Neural cell (in vitro differentiated cells): ENCODE measurements at regions not wholly inside any gene's neighbourhood (a gene's known extent, or its start where the extent isn't known, plus 50 kb on each side); places are given as distances from the start of the nearest gene placed in this dataset.

ENCODE experiments used
- H2AFZ ChIP-seq: fragments of 200-600, 300-800 bp; sonication (generic), shearing (Covaris generic); 2 replicates; pipeline ENCODE4 v1.6.0; 2014; ENCODE audit warnings: low read depth, mild to moderate bottlenecking, antibody characterized with exemption, low read length, moderate library complexity
- H3F3A ChIP-seq: fragments of 200-600 bp; shearing (Covaris generic); 2 replicates; pipeline ENCODE4 v1.6.1; 2016; ENCODE audit warnings: mild to moderate bottlenecking, moderate library complexity, mixed read lengths, antibody characterized with exemption, low read length; ENCODE audit not compliant: insufficient read depth, poor library complexity, severe bottlenecking
- H3K27ac ChIP-seq: fragments of 200-600, 300-800 bp; sonication (generic), shearing (Covaris generic); 2 replicates; pipeline ENCODE4 v1.5.1; 2014; ENCODE audit warnings: mild to moderate bottlenecking, low read length, moderate library complexity
- H3K27me3 ChIP-seq: fragments of 300-800, 200-600 bp; sonication (generic), shearing (Covaris generic); 2 replicates; pipeline ENCODE4 v1.6.0; 2014; ENCODE audit warnings: mild to moderate bottlenecking, low read depth, low read length, moderate library complexity; ENCODE audit not compliant: insufficient read depth
- H3K36me3 ChIP-seq: fragments of 300-800, 200-600 bp; sonication (generic), shearing (Covaris generic); 2 replicates; pipeline ENCODE4 v1.5.1; 2014; ENCODE audit warnings: mild to moderate bottlenecking, antibody characterized with exemption, low read length, moderate library complexity; ENCODE audit not compliant: insufficient read depth
- H3K4me2 ChIP-seq: fragments of 300-800, 200-600 bp; sonication (generic), shearing (Covaris generic); 2 replicates; pipeline ENCODE4 v1.6.0; 2014; ENCODE audit warnings: mild to moderate bottlenecking, low read length
- H3K4me3 ChIP-seq: fragments of 300-800, 200-600 bp; sonication (generic), shearing (Covaris generic); 2 replicates; pipeline ENCODE4 v1.5.1; 2014; ENCODE audit warnings: mild to moderate bottlenecking, low read length, moderate library complexity
- H3K79me2 ChIP-seq: fragments of 200-600 bp; shearing (Covaris generic); replicated peaks from 2 replicates; pipeline ENCODE4 v1.6.0; 2014; ENCODE audit warnings: mild to moderate bottlenecking, low read length, moderate library complexity; ENCODE audit not compliant: insufficient read depth
- H3K9ac ChIP-seq: fragments of 300-800, 200-600 bp; sonication (generic), shearing (Covaris generic); 2 replicates; pipeline ENCODE4 v1.6.1; 2016; ENCODE audit warnings: mild to moderate bottlenecking, low read length, mixed read lengths
- H3K9me2 ChIP-seq: fragments of 200-600 bp; shearing (Covaris generic); 2 replicates; pipeline ENCODE4 v1.6.1; 2016; ENCODE audit warnings: mild to moderate bottlenecking, low read length, mixed read lengths; ENCODE audit not compliant: insufficient read depth
- H3K9me3 ChIP-seq: fragments of 200-600, 300-800 bp; sonication (generic), shearing (Covaris generic); 2 replicates; pipeline ENCODE4 v1.6.1; 2016; ENCODE audit warnings: mild to moderate bottlenecking, mixed run types, low read length, moderate library complexity, mixed read lengths
- H4K20me1 ChIP-seq: fragments of 200-600 bp; shearing (Covaris generic); 2 replicates; pipeline ENCODE4 v1.6.1; 2016; ENCODE audit warnings: mild to moderate bottlenecking, mixed run types; ENCODE audit not compliant: insufficient read depth
- CTCF ChIP-seq: fragments of 450-650 bp; IDR thresholded peaks from 2 replicates; pipeline ENCODE4 v1.5.1; 2014; ENCODE audit warnings: antibody characterized with exemption, mild to moderate bottlenecking, moderate library complexity; ENCODE audit not compliant: poor library complexity, severe bottlenecking
- EP300 ChIP-seq: fragments of 450-650 bp; conservative IDR thresholded peaks from 2 replicates; pipeline ENCODE4 v1.6.1; 2014; ENCODE audit warnings: antibody characterized with exemption, mild to moderate bottlenecking, moderate library complexity; ENCODE audit not compliant: poor library complexity, severe bottlenecking
- EZH2 ChIP-seq: fragments of 200-600, 300-800 bp; shearing (Covaris generic), sonication (generic); IDR thresholded peaks from 2 replicates; pipeline ENCODE4 v1.6.1; 2014; ENCODE audit warnings: antibody characterized with exemption, low read length, borderline replicate concordance, mild to moderate bottlenecking; ENCODE audit not compliant: insufficient read depth, poor library complexity, severe bottlenecking
- MXI1 ChIP-seq: fragments of 450-650 bp; conservative IDR thresholded peaks from 2 replicates; pipeline ENCODE4 v1.6.1; 2014; ENCODE audit warnings: antibody characterized with exemption, mild to moderate bottlenecking; ENCODE audit not compliant: poor library complexity, severe bottlenecking
- POLR2AphosphoS5 ChIP-seq: IDR thresholded peaks from 2 replicates; pipeline ENCODE4 v1.6.1; 2012
- RAD21 ChIP-seq: fragments of 450-650 bp; conservative IDR thresholded peaks from 2 replicates; pipeline ENCODE4 v1.6.1; 2014; ENCODE audit warnings: antibody characterized with exemption, mild to moderate bottlenecking, moderate library complexity
- SMC3 ChIP-seq: fragments of 450-650 bp; conservative IDR thresholded peaks from 2 replicates; pipeline ENCODE4 v1.6.1; 2014; ENCODE audit warnings: antibody characterized with exemption, mild to moderate bottlenecking, moderate library complexity; ENCODE audit not compliant: poor library complexity
- TAF1 ChIP-seq: IDR thresholded peaks from 2 replicates; pipeline ENCODE4 v1.6.1; 2012; ENCODE audit warnings: low read depth
- TF ChIP-seq, protein P1 (sequence below): IDR thresholded peaks from 2 replicates; pipeline ENCODE4 v1.6.1; 2012; ENCODE audit warnings: borderline replicate concordance

DNA sequence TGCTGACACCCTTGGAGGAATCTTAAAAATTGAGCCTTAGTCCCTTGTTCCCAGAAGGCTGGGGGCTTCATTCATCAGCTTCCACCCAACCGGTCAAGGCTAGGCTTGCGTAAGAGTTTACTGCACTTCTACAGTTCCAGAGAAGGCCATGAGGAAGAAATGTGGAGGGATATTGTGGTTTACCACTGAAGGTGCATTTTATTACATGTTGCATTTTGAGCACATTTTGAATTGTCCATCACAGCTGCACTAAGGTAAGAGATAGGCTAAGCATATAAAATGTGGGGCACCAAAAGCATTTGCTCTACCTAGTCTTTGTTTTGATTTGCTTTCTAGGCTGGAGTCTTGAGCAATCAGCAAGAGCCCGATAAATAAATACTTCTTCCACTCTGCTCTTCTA is 167.1 kb upstream of the PAPPA start:
- Histone ChIP-seq H3K4me3 (no peak overlapping the region), H3F3A (no peaks in the 10 kb centered on the region), H3K79me2 (no peaks in the 10 kb centered on the region), H3K4me2 (no peak overlapping the region), H2AFZ (no peak overlapping the region), H3K9ac (no peak overlapping the region), H3K27ac (no peak overlapping the region), H3K27me3 (no peaks in the 10 kb centered on the region), H3K9me3 (no peaks in the 10 kb centered on the region), H3K9me2 (no peaks in the 10 kb centered on the region), H3K36me3 (no peaks in the 10 kb centered on the region), H4K20me1 (no peaks in the 10 kb centered on the region)
- TF ChIP-seq MXI1, result no peak
- TF ChIP-seq TAF1, result no peak

DNA sequence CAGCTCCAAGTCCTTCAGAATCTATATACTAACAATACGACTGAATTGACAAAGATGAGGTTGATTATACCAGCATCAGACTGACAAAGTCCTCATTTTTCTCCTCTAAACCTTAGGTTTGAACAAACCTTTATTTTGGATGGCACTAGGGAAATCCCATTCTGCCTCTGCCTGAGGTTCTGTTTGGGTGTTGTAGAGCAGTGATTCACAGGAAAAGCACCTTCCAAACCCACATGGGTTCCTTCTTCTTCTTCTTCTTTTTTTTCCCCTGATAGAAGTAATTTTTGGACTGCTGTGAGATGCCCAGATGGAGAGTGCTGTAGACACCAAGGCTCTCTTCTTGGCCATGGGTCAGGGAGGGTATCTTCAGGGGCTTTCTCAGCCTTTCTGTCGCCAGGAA is 164.9 kb upstream of the PAPPA start:
- H3K36me3 ChIP-seq, result no peaks in the 10 kb centered on the region
- TF ChIP-seq EZH2, result no peak
- no peak for TF ChIP-seq SMC3
- TF ChIP-seq, protein P1, sequence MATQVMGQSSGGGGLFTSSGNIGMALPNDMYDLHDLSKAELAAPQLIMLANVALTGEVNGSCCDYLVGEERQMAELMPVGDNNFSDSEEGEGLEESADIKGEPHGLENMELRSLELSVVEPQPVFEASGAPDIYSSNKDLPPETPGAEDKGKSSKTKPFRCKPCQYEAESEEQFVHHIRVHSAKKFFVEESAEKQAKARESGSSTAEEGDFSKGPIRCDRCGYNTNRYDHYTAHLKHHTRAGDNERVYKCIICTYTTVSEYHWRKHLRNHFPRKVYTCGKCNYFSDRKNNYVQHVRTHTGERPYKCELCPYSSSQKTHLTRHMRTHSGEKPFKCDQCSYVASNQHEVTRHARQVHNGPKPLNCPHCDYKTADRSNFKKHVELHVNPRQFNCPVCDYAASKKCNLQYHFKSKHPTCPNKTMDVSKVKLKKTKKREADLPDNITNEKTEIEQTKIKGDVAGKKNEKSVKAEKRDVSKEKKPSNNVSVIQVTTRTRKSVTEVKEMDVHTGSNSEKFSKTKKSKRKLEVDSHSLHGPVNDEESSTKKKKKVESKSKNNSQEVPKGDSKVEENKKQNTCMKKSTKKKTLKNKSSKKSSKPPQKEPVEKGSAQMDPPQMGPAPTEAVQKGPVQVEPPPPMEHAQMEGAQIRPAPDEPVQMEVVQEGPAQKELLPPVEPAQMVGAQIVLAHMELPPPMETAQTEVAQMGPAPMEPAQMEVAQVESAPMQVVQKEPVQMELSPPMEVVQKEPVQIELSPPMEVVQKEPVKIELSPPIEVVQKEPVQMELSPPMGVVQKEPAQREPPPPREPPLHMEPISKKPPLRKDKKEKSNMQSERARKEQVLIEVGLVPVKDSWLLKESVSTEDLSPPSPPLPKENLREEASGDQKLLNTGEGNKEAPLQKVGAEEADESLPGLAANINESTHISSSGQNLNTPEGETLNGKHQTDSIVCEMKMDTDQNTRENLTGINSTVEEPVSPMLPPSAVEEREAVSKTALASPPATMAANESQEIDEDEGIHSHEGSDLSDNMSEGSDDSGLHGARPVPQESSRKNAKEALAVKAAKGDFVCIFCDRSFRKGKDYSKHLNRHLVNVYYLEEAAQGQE, result no peak
- no peak for TF ChIP-seq MXI1
- TF ChIP-seq POLR2AphosphoS5, result no peak
- TF ChIP-seq TAF1, result no peak
- TF ChIP-seq CTCF, result no peak
- TF ChIP-seq EP300, result no peak
- no peak for TF ChIP-seq RAD21
- H3K4me3 ChIP-seq, result no peak overlapping the region
- H3K27me3 ChIP-seq, result no peaks in the 10 kb centered on the region
- H3K9ac ChIP-seq, result no peak overlapping the region
- H4K20me1 ChIP-seq, result no peaks in the 10 kb centered on the region
- no peak overlapping the region for H3K27ac ChIP-seq
- H3K4me2 ChIP-seq, result no peak overlapping the region
- no peaks in the 10 kb centered on the region for H3K79me2 ChIP-seq
- H3K9me2 ChIP-seq, result no peaks in the 10 kb centered on the region
- no peaks in the 10 kb centered on the region for H3K9me3 ChIP-seq
- H3F3A ChIP-seq, result no peaks in the 10 kb centered on the region
- no peak overlapping the region for H2AFZ ChIP-seq

GRCh38 chr9:115989831-115990230 is 163.8 kb upstream of the PAPPA start:
- H3K79me2 ChIP-seq, result no peaks in the 10 kb centered on the region
- H3F3A ChIP-seq, result no peaks in the 10 kb centered on the region
- no peak overlapping the region for H3K4me2 ChIP-seq
- no peak for TF ChIP-seq EZH2
- TF ChIP-seq TAF1, result no peak
- TF ChIP-seq MXI1, result no peak
- no peaks in the 10 kb centered on the region for H3K9me2 ChIP-seq
- no peak overlapping the region for H2AFZ ChIP-seq
- no peak overlapping the region for H3K9ac ChIP-seq
- H3K27ac ChIP-seq, result no peak overlapping the region
- no peak overlapping the region for H3K4me3 ChIP-seq
- no peaks in the 10 kb centered on the region for H3K36me3 ChIP-seq
- H3K27me3 ChIP-seq, result no peaks in the 10 kb centered on the region
- H4K20me1 ChIP-seq, result no peaks in the 10 kb centered on the region
- no peaks in the 10 kb centered on the region for H3K9me3 ChIP-seq
